Activated T-cell treated with anti-CD3 and anti-CD28 coated beads, Interleukin-2, amount 50 U/mL, for 72 hours (primary cell): ENCODE measurements at regions not wholly inside any gene's neighbourhood (a gene's known extent, or its start where the extent isn't known, plus 50 kb on each side); places are given as distances from the start of the nearest gene placed in this dataset.
"Not testable (repeated sequence)": the region's sequence is repeated elsewhere in the genome, so short reads cannot be mapped to it uniquely, and the experiment has no call there.

Source experiments
- ATAC-seq, 2 donors: fragments of 150-1000 bp; cut with Tn5 transposase; replicated peaks in 1 of 2; 2 replicates each; pipeline ENCODE4 v1.10.0; 2021; ENCODE audit warnings: moderate library complexity in 2 of 2, mild to moderate bottlenecking in 1 of 2
- DNase-seq, 2 donors: peaks; one replicate each; pipeline ENCODE4 v3.0.0; 2021 to 2022; ENCODE audit warnings: mixed read lengths in 1 of 2
- H3K27ac Mint-ChIP-seq: one replicate; pipeline ENCODE4 v1.8.0; 2022; ENCODE audit warnings: mild to moderate bottlenecking, moderate library complexity, mixed read lengths
- H3K27me3 Mint-ChIP-seq: one replicate; pipeline ENCODE4 v1.8.0; 2022; ENCODE audit warnings: low read depth, mixed read lengths
- H3K36me3 Mint-ChIP-seq, 2 donors: one replicate each; pipeline ENCODE4 v1.8.0; 2022; ENCODE audit warnings: mixed read lengths in 2 of 2, mild to moderate bottlenecking in 1 of 2; ENCODE audit not compliant: insufficient read depth in 2 of 2
- H3K4me1 Mint-ChIP-seq: one replicate; pipeline ENCODE4 v1.8.0; 2022; ENCODE audit warnings: low read depth, mixed read lengths
- H3K4me3 Mint-ChIP-seq, 2 donors: one replicate each; pipeline ENCODE4 v1.8.0; 2022; ENCODE audit warnings: mild to moderate bottlenecking in 2 of 2, mixed read lengths in 2 of 2, moderate library complexity in 2 of 2
- H3K9me3 Mint-ChIP-seq, 2 donors: one replicate each; pipeline ENCODE4 v1.8.0; 2022; ENCODE audit warnings: mixed read lengths in 2 of 2

DNA sequence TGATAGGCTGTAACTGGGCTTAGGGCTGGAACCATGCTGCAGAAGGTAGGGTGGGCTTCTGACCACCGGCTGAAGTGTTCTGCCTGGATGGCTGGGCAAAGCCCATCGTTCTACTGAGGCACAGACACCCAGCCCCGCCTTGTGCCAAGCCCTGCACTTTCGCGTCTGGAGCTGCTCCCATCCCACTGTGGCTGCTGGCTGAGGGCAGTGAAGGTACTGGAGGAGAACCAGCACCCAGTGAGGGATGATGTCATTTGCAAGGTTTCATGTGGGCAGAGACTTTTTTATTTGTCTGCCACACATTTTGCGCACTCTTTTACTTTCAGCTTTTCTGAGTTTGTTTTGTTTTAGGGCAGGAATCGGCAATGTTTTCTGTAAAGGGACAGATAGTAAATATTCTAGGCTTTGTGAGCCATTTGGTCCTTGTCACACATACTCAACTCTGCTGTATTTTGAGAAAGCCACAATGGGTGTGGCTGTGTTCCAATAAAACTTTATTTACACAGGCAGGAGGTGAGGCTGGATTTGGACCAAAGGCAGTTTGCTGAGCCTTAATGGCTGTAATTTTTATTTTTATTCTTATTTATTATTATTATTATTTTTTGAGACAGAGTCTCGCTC is 85.6 kb downstream of the ASB1 start:
- no peak overlapping the region for H3K27ac Mint-ChIP-seq
- peaks cover 5% of the 10 kb centered on the region for H3K27me3 Mint-ChIP-seq
- peaks cover 2 to 5% of the 10 kb centered on the region in 2 donors for H3K36me3 Mint-ChIP-seq
- no peaks in the 10 kb centered on the region for H3K4me1 Mint-ChIP-seq
- H3K4me3 Mint-ChIP-seq, result no peak overlapping the region
- H3K9me3 Mint-ChIP-seq, result peaks cover 4 to 5% of the 10 kb centered on the region in 2 donors
- ATAC-seq, result no peak
- DNase-seq, result no peak

DNA sequence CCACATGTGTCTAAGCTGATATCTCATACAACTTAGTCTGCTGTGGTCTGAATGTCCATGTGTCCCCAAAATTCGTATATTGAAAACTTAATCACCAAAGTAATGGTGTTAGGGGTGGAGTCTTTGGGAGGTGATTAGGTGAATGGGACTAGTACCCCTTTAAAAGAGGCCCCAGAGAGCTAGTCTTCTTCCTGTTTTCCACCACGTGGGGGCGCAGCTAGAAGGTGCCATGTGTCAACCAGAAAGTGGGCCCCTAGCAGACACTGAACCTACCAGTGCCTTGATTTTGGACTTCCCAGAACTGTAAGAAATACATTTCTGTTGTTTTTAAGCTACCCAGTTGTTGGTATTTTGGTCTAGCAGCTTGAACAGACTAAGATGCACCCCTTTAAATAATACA is 86.6 kb downstream of the ASB1 start:
- DNase-seq, result peak; percentile 52 to 54
- H3K27me3 Mint-ChIP-seq, result no peaks in the 10 kb centered on the region
- peaks cover 6 to 7% of the 10 kb centered on the region in 2 donors for H3K9me3 Mint-ChIP-seq
- no peak overlapping the region for H3K4me3 Mint-ChIP-seq
- H3K36me3 Mint-ChIP-seq, result peaks cover 5 to 6% of the 10 kb centered on the region in 2 donors
- H3K4me1 Mint-ChIP-seq, result no peaks in the 10 kb centered on the region
- ATAC-seq, result peak in 1 of 2 donors; percentile 37
- H3K27ac Mint-ChIP-seq, result no peak overlapping the region

DNA sequence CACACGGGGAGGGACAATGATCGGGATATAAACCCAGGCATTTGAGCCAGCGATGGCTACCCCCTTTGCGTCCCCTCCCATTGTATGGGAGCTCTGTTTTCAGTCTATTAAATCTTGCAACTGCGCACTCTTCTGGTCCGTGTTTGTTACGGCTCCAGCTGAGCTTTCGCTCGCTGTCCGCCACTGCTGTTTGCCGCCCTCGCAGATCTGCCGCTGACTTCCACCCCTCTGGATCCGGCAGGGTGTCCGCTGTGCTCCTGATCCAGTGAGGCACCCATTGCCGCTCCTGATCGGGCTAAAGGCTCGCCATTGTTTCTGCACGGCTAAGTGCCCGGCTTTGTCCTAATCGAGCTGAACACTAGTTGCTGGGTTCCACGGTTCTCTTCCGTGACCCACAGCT is 87.3 kb downstream of the ASB1 start:
- not testable (repeated sequence) for DNase-seq, H3K27me3 Mint-ChIP-seq, H3K4me1 Mint-ChIP-seq, ATAC-seq, H3K4me3 Mint-ChIP-seq, H3K27ac Mint-ChIP-seq, H3K36me3 Mint-ChIP-seq
- H3K9me3 Mint-ChIP-seq, result peaks cover 8 to 10% of the 10 kb centered on the region in 2 donors

DNA sequence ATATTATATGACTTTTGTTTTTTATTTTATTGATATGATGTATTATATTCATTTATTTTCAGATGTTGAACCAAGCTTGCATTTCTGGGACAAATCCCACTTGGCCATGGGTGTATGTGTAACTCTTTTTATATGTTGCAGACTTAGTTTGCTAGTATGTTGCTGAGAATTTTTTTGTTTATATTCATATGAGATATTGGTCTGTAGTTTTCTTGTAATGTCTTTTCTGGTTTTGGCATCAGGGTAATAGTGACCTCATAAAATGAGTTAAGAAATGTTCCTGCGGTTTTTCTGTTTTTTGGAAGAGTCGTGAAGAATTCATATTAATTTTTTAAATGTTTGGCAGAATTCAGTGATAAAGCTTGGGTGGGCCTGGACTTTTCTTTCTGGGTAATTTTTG is 88.7 kb downstream of the ASB1 start:
- H3K36me3 Mint-ChIP-seq, result peaks cover 5 to 6% of the 10 kb centered on the region in 2 donors
- no peaks in the 10 kb centered on the region for H3K4me1 Mint-ChIP-seq
- no peak for ATAC-seq
- peaks cover 8 to 10% of the 10 kb centered on the region in 2 donors for H3K9me3 Mint-ChIP-seq
- no peak overlapping the region for H3K4me3 Mint-ChIP-seq
- DNase-seq, result no peak
- no peak overlapping the region for H3K27ac Mint-ChIP-seq
- H3K27me3 Mint-ChIP-seq, result no peaks in the 10 kb centered on the region

DNA sequence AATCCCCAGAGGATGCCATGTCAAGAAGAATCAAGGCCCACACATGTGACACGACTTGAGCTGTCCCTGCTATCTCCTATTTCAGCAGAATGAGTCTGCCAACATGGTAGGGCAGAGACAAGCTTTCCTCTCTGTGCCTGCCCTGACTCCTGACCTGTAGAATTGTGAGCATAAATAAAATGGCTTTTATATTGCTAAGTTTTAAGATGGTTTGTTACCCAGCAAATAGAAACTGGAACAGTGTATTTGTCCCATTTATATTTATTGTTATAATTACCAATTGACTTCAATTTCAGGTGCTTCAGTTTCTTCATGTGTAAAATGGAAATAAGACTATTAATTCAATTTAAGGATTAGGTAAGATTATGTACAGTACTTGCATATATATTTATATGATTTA is 90.5 kb downstream of the ASB1 start:
- H3K27me3 Mint-ChIP-seq, result no peaks in the 10 kb centered on the region
- no peak for ATAC-seq
- H3K4me3 Mint-ChIP-seq, result no peak overlapping the region
- no peak overlapping the region for H3K27ac Mint-ChIP-seq
- no peaks in the 10 kb centered on the region for H3K4me1 Mint-ChIP-seq
- peaks cover 8 to 10% of the 10 kb centered on the region in 2 donors for H3K9me3 Mint-ChIP-seq
- peaks cover 5 to 6% of the 10 kb centered on the region in 2 donors for H3K36me3 Mint-ChIP-seq
- DNase-seq, result no peak

DNA sequence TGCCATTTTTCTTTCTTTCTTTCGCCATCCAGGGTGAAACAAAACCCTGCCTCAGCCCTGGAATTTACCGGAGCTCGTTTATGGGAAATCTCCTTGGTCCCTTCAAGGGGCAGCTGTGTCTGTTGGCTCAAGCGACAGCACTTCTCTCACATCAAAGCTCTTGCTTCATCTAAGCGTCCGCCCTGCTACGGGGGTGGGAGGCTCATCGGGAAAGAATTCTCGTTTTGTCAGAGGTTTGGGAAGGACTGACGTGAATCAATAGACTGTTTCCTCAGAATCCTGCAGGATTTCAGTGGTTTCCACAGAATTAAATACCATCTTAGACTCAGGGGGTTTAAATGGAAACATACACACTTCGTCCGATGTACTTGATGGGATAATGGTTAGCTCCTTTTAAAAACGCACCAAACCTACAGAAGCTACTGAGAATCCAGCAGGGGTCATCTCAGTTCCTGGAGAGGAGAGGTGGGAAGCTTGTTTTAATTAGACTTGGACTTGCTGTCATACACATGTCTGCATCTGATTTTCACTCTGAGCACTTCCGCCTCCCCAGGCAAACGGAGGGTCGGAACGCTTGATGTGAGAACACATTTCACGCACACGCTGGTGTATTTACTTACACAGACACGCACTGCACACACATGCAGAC is 91.6 kb downstream of the ASB1 start:
- DNase-seq (no peak), ATAC-seq (no peak)
- no peaks in the 10 kb centered on the region for H3K27me3 Mint-ChIP-seq
- H3K4me1 Mint-ChIP-seq, result no peaks in the 10 kb centered on the region
- no peak overlapping the region for H3K4me3 Mint-ChIP-seq
- H3K36me3 Mint-ChIP-seq, result peaks cover 5 to 6% of the 10 kb centered on the region in 2 donors
- H3K27ac Mint-ChIP-seq, result no peak overlapping the region
- peaks cover 8 to 10% of the 10 kb centered on the region in 2 donors for H3K9me3 Mint-ChIP-seq

DNA sequence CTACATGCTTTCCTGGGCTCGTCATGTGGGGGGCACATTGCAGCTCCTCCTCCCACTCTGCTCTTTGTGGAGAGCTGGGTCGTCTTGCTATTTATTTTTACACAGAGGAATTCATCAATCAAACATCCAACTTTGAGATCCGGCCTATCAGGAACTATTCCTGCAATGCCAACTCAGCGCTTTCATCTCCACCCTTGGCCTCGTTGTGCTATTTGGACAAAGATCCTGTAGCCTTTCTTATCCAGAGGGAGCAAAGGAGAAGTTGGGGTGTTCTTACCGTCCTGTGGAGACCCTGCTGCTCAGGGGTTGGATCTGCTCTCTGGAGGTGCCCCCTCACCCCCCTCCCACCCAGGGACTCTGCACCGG is 92.1 kb downstream of the ASB1 start:
- peaks cover 8 to 10% of the 10 kb centered on the region in 2 donors for H3K9me3 Mint-ChIP-seq
- no peaks in the 10 kb centered on the region for H3K4me1 Mint-ChIP-seq
- DNase-seq (no peak), ATAC-seq (no peak)
- H3K4me3 Mint-ChIP-seq, result no peak overlapping the region
- peaks cover 5 to 6% of the 10 kb centered on the region in 2 donors for H3K36me3 Mint-ChIP-seq
- no peak overlapping the region for H3K27ac Mint-ChIP-seq
- no peaks in the 10 kb centered on the region for H3K27me3 Mint-ChIP-seq

DNA sequence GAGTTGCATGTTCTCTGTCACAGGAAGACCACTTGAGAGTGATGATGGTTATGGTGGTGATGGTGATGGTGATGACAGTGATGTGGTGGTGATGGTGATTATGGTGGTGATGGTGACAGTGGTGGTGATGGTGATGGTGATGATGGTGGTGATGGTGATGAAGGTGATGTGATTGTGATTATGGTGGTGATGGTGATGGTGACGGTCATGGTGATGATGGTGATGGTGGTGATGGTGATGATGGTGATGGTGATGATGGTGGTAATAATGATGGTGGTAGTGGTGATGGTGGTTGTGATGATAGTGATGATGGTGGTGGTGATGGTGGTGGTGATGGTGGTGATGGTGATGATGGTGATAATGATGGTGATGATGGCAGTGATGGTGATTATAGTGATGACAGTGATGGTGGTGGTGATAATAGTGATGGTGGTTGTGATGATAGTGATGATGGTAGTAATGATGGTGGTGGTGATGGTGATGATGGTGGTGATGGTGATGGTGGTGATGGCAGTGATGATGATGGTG is 93.7 kb downstream of the ASB1 start:
- peaks cover 8 to 10% of the 10 kb centered on the region in 2 donors for H3K9me3 Mint-ChIP-seq

DNA sequence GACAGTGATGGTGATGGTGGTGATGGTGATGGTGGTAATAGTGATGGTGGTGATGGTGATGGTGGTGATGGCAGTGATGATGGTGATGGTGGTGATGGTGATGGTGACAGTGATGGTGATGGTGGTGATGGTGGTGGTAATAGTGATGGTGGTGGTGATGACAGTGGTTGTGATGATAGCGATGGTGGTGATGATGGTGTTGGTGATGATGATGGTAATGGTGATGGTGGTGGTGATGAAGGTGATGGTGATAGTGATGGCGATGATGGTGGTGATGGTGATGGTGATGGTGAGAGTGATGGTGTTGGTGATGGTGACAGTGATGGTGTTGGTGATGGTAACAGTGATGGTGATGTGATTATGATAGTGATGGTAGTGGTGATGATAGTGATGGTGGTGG is 94.3 kb downstream of the ASB1 start:
- DNase-seq, result no peak
- H3K4me1 Mint-ChIP-seq, result no peaks in the 10 kb centered on the region
- H3K36me3 Mint-ChIP-seq, result peaks cover 4 to 5% of the 10 kb centered on the region in 2 donors
- H3K27me3 Mint-ChIP-seq, result no peaks in the 10 kb centered on the region
- ATAC-seq, result no peak
- peaks cover 8 to 9% of the 10 kb centered on the region in 2 donors for H3K9me3 Mint-ChIP-seq
- H3K4me3 Mint-ChIP-seq, result no peak overlapping the region
- H3K27ac Mint-ChIP-seq, result no peak overlapping the region

More for the DNA sequence above, 93.7 kb downstream of the ASB1 start:
- Mint-ChIP-seq H3K27ac (no peak overlapping the region), H3K27me3 (no peaks in the 10 kb centered on the region), H3K36me3 (peaks cover 4 to 5% of the 10 kb centered on the region in 2 donors), H3K4me1 (no peaks in the 10 kb centered on the region), H3K4me3 (no peak overlapping the region)
- no peak for DNase-seq
- ATAC-seq, result no peak

DNA sequence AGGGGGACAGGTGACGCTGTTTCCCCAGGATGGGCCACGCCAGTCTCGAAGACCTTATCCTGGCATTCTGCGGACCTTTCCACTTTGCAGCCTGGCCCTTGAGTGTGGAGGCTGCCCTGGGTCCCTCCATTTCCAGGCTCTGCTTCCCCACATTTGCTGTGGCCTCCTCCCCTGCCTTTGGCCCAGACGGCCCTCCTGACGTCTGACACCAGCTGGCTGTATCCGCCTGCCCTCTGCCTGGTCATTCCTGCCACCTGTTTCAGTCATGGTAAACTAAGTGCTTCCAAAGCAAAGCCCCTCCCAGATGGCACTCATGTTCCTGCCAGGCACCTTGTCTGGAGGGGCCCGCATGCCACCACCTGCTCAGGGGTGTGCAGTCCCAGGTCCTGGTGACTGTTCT is 95.1 kb downstream of the ASB1 start:
- no peak for DNase-seq
- no peak overlapping the region for H3K27ac Mint-ChIP-seq
- H3K9me3 Mint-ChIP-seq, result peaks cover 4 to 6% of the 10 kb centered on the region in 2 donors
- no peak overlapping the region for H3K4me3 Mint-ChIP-seq
- H3K36me3 Mint-ChIP-seq, result peaks cover 0 to 4% of the 10 kb centered on the region in 2 donors
- H3K27me3 Mint-ChIP-seq, result peaks cover under 1% of the 10 kb centered on the region
- no peaks in the 10 kb centered on the region for H3K4me1 Mint-ChIP-seq
- ATAC-seq, result no peak

DNA sequence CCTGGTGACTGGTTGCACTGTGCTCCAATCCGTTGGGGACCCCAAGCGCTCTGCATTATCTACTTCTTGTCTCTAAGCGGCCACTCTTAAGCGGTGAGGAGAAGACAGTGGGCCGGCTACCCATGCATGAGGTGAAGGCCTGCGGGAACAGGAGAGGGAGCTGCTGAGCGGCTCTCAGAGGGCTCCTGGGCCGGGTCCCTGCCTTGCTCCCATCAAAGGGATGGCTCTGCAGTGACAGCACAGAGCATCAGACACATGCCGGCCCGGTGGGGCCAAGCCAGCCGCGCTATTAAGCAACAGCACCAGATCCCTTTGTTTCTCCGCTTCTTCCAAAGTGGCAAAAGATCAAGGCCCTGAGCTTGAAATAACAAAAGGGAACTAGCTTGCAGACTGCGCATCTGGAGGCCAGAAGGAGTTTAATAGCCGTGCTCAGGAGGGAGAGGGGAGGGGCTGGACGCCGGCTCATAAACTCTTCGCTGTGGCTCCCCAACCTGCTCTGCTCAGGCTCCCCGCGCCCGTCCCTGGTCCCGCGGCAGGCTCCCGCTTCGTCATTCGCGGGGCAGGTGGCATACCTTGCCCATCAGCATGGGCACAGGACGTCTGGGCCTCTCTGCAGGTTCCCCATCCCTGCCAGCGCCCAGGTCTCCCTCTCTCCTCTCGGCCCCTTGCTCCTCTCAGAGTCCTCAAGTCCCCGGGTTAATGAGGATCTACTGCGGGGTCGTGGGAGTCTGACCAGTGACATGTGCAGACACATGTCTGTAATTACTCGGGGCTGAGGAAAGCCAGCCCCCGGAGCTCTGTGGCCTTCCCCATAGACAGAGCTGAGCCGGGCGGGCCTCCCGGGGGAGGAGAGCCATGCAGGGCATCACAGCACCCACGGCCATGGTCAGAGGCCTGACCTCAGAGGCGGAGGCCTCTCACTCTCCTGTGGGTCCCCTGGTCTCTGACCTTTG is 96.7 kb downstream of the ASB1 start:
- Mint-ChIP-seq H3K36me3 (no peaks in the 10 kb centered on the region), H3K4me1 (no peaks in the 10 kb centered on the region), H3K9me3 (peaks cover 2 to 3% of the 10 kb centered on the region in 2 donors), H3K27me3 (peaks cover 12% of the 10 kb centered on the region), H3K4me3 (no peak overlapping the region), H3K27ac (no peak overlapping the region)
- no peak for DNase-seq
- no peak for ATAC-seq

DNA sequence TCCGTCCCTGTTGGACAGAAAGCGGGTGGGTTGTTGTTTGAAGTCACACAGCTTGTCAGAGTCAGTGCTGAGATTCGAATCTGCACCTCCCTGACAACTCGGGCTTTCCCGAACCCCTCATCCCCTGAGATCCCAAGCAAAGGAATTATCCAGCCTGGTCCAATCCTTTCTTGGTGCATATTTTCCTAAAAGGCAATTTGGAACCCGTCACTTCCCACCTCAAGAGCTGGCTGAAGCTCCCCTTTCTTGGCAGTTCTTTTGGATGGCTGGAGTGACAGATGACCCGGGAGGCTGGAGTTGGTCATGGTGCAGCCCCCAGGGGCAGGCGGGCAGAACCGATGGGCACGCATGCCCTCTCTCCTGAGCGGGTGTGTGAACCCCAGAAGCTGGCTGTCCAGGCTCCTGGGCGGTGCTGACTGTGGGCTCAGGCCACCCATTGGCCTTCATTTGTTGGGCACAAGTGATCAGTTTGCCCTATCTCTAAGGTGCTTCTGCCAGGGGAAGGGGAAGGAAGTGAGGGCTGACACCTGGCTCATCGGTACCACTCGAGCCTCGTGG is 97.8 kb downstream of the ASB1 start:
- no peaks in the 10 kb centered on the region for H3K36me3 Mint-ChIP-seq
- H3K27ac Mint-ChIP-seq, result no peak overlapping the region
- H3K4me1 Mint-ChIP-seq, result no peaks in the 10 kb centered on the region
- ATAC-seq (no peak), DNase-seq (no peak)
- no peaks in the 10 kb centered on the region for H3K9me3 Mint-ChIP-seq
- H3K27me3 Mint-ChIP-seq, result peaks cover 12% of the 10 kb centered on the region
- H3K4me3 Mint-ChIP-seq, result no peak overlapping the region

DNA sequence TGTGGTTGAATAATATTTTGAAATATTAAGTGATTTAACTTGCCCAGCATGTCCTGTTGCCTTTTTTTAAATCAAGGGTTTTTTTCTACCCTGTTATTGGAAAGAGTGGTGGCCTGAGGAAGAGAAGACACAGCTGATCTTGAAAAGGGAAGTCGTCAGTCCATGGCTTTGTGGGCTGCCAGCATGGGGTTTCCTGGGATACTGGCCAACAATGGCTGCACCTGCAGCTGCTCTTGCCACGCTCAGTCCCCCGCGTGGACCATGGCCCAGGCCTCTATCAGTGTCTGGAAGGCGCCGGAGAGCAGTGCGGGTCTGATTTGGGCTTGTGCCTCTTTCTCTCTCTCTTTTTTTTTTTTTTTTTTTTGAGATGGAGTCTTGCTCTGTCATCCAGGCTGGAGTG is 99.3 kb downstream of the ASB1 start:
- no peak for ATAC-seq
- H3K27ac Mint-ChIP-seq, result no peak overlapping the region
- H3K27me3 Mint-ChIP-seq, result peaks cover 12% of the 10 kb centered on the region

More for the DNA sequence above, 99.3 kb downstream of the ASB1 start:
- Mint-ChIP-seq H3K4me1 (no peaks in the 10 kb centered on the region), H3K36me3 (peaks cover 3 to 6% of the 10 kb centered on the region in 2 donors), H3K4me3 (no peak overlapping the region), H3K9me3 (peaks cover 5 to 7% of the 10 kb centered on the region in 2 donors)
- no peak for DNase-seq
